Activated naive CD4-positive, alpha-beta T cell treated with anti-CD3 and anti-CD28 coated beads, Interleukin-2, amount 50 U/mL, for 24 hours (primary cell): ENCODE measurements at regions not wholly inside any gene's neighbourhood (a gene's known extent, or its start where the extent isn't known, plus 50 kb on each side); places are given as distances from the start of the nearest gene placed in this dataset.

ENCODE experiments used
- H3K27ac Mint-ChIP-seq: one replicate; pipeline ENCODE4 v1.8.0; 2021; ENCODE audit warnings: mild to moderate bottlenecking, mixed read lengths
- H3K27me3 Mint-ChIP-seq: one replicate; pipeline ENCODE4 v1.8.0; 2021; ENCODE audit warnings: mixed read lengths
- H3K36me3 Mint-ChIP-seq: one replicate; pipeline ENCODE4 v1.8.0; 2021; ENCODE audit warnings: mixed read lengths
- H3K4me1 Mint-ChIP-seq: one replicate; pipeline ENCODE4 v1.8.0; 2021; ENCODE audit warnings: mixed read lengths
- H3K4me3 Mint-ChIP-seq: one replicate; pipeline ENCODE4 v1.8.0; 2021; ENCODE audit warnings: mild to moderate bottlenecking, mixed read lengths
- H3K9me3 Mint-ChIP-seq: one replicate; pipeline ENCODE4 v1.8.0; 2021; ENCODE audit warnings: mixed read lengths

GRCh38 chr14:98573082-98573481, 698.9 kb downstream of the BCL11B start:
- Mint-ChIP-seq H3K27ac (no peak overlapping the region), H3K27me3 (no peaks in the 10 kb centered on the region), H3K36me3 (peaks cover 2% of the 10 kb centered on the region), H3K4me1 (peaks cover 5% of the 10 kb centered on the region), H3K4me3 (no peak overlapping the region), H3K9me3 (peaks cover 4% of the 10 kb centered on the region)

DNA sequence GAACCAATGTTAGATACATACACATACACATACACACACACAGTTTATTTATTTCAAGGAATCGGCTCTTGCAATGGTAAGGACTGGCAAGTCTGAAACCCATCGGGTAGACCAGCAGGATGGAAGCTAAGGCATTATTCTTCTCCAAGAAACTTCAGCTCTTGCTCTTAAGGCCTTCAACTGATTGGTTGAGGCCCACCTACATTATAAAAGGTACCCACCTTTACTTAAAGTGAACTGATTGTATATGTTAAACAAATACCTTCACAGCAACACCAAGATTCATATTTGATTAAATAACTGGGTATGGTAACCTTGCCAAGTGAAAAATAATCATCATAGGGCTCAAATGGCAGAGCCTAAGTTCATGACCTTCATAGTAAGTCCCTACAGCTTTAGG, 695.5 kb downstream of the BCL11B start:
- Mint-ChIP-seq H3K27ac (no peak overlapping the region), H3K4me3 (no peak overlapping the region), H3K4me1 (no peaks in the 10 kb centered on the region), H3K36me3 (no peaks in the 10 kb centered on the region), H3K9me3 (peaks cover 4% of the 10 kb centered on the region), H3K27me3 (no peaks in the 10 kb centered on the region)

DNA sequence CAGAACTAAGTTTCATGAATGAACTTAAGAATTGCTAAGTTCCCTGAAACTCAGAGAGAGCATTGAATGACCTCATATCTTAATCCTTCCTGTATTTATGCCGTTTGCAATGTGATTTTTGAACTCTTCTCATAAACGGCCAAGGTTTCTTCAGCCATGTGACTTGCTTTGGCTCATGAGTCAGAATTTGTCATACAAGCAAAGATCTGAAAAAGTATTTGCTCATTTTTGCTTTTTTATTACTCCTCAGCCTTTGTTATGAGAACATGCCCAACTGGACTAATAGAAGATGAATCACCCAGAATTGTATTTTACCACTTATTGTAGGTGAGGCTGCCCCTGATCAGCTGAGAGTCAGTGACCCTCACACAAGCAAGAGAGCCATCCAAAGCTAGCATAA, 693.8 kb downstream of the BCL11B start:
- no peak overlapping the region for H3K27ac Mint-ChIP-seq
- no peak overlapping the region for H3K4me3 Mint-ChIP-seq
- H3K9me3 Mint-ChIP-seq = peaks cover 4% of the 10 kb centered on the region
- no peaks in the 10 kb centered on the region for H3K4me1 Mint-ChIP-seq
- peaks cover 2% of the 10 kb centered on the region for H3K36me3 Mint-ChIP-seq
- H3K27me3 Mint-ChIP-seq = no peaks in the 10 kb centered on the region

GRCh38 chr14:98579140-98579539, 692.9 kb downstream of the BCL11B start:
- Mint-ChIP-seq H3K27ac (no peak overlapping the region), H3K9me3 (peaks cover 4% of the 10 kb centered on the region), H3K36me3 (peaks cover 2% of the 10 kb centered on the region), H3K4me1 (no peaks in the 10 kb centered on the region), H3K27me3 (no peaks in the 10 kb centered on the region), H3K4me3 (no peak overlapping the region)

GRCh38 chr14:98580131-98580678, 691.8 kb downstream of the BCL11B start:
- H3K27ac Mint-ChIP-seq = no peak overlapping the region
- peaks cover 2% of the 10 kb centered on the region for H3K36me3 Mint-ChIP-seq
- peaks cover 4% of the 10 kb centered on the region for H3K9me3 Mint-ChIP-seq
- H3K4me3 Mint-ChIP-seq = no peak overlapping the region
- no peaks in the 10 kb centered on the region for H3K4me1 Mint-ChIP-seq
- H3K27me3 Mint-ChIP-seq = no peaks in the 10 kb centered on the region

DNA sequence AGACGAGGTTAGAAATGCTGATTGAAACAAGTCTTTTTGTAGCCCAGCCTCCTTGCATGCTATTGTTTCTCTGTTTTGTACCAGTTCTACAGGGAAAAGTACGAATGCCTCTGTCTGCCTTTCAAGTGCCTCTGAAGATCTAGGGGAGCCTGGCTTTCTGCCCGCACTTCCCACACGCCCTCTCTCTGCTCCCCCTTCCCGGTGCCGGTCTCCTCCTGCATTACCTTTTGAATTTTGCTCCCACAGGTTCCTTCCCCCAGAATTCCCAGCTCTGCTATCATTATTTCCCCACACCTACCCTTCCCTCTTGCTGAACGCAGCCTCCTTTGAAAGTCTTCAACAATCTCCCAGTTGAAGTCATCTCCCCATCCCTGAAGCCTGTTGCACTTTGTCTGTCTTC, 689.7 kb downstream of the BCL11B start:
- no peaks in the 10 kb centered on the region for H3K4me1 Mint-ChIP-seq
- no peaks in the 10 kb centered on the region for H3K27me3 Mint-ChIP-seq
- no peak overlapping the region for H3K4me3 Mint-ChIP-seq
- H3K36me3 Mint-ChIP-seq = peaks cover 2% of the 10 kb centered on the region
- H3K27ac Mint-ChIP-seq = no peak overlapping the region
- no peaks in the 10 kb centered on the region for H3K9me3 Mint-ChIP-seq

- Mint-ChIP-seq H3K4me1 (no peaks in the 10 kb centered on the region), H3K27ac (no peak overlapping the region), H3K9me3 (no peaks in the 10 kb centered on the region), H3K4me3 (no peak overlapping the region), H3K36me3 (no peaks in the 10 kb centered on the region), H3K27me3 (no peaks in the 10 kb centered on the region)
These were observed 680.8 kb downstream of the BCL11B start for GRCh38 chr14:98591161-98591560.

GRCh38 chr14:98592611-98593170, 679.3 kb downstream of the BCL11B start:
- Mint-ChIP-seq H3K27me3 (no peaks in the 10 kb centered on the region), H3K4me1 (no peaks in the 10 kb centered on the region), H3K36me3 (no peaks in the 10 kb centered on the region), H3K27ac (no peak overlapping the region), H3K4me3 (no peak overlapping the region), H3K9me3 (no peaks in the 10 kb centered on the region)

GRCh38 chr14:98593361-98593761, 678.6 kb downstream of the BCL11B start:
- Mint-ChIP-seq H3K27ac (no peak overlapping the region), H3K9me3 (no peaks in the 10 kb centered on the region), H3K4me3 (no peak overlapping the region), H3K36me3 (no peaks in the 10 kb centered on the region), H3K4me1 (no peaks in the 10 kb centered on the region), H3K27me3 (no peaks in the 10 kb centered on the region)

DNA sequence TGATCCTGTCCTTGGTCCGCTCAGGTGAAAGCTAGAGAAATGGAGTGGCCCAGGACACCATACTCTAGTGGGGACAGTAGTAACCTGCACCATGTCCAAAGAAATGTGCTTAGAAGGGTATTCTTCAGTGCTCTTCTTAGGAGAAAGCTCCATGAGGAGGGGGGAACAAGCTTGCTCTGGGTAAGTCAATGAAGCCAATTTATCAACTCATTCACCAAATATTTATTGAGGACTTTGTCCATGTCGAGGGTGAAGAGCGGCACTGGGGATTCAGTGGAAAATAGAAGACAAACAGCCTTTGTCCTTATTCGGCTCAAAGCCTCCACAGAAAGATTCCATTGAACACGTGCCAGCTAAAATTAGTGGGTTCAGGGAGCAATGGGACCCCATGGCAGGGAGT, 677.8 kb downstream of the BCL11B start:
- H3K9me3 Mint-ChIP-seq = no peaks in the 10 kb centered on the region
- no peaks in the 10 kb centered on the region for H3K27me3 Mint-ChIP-seq
- no peak overlapping the region for H3K4me3 Mint-ChIP-seq
- H3K27ac Mint-ChIP-seq = no peak overlapping the region
- no peaks in the 10 kb centered on the region for H3K4me1 Mint-ChIP-seq
- no peaks in the 10 kb centered on the region for H3K36me3 Mint-ChIP-seq

- Mint-ChIP-seq H3K4me3 (no peak overlapping the region), H3K36me3 (no peaks in the 10 kb centered on the region), H3K27ac (no peak overlapping the region), H3K9me3 (no peaks in the 10 kb centered on the region), H3K27me3 (no peaks in the 10 kb centered on the region), H3K4me1 (no peaks in the 10 kb centered on the region)
These were observed 673.4 kb downstream of the BCL11B start for GRCh38 chr14:98598576-98598975.

- H3K27me3 Mint-ChIP-seq = no peaks in the 10 kb centered on the region
- no peaks in the 10 kb centered on the region for H3K9me3 Mint-ChIP-seq
- H3K4me1 Mint-ChIP-seq = no peaks in the 10 kb centered on the region
- no peak overlapping the region for H3K27ac Mint-ChIP-seq
- H3K4me3 Mint-ChIP-seq = no peak overlapping the region
- H3K36me3 Mint-ChIP-seq = no peaks in the 10 kb centered on the region
These were observed 672.9 kb downstream of the BCL11B start for GRCh38 chr14:98599082-98599481.

- Mint-ChIP-seq H3K27ac (peak overlapping the region; percentile 13), H3K27me3 (no peaks in the 10 kb centered on the region), H3K4me3 (no peak overlapping the region), H3K4me1 (no peaks in the 10 kb centered on the region), H3K9me3 (no peaks in the 10 kb centered on the region), H3K36me3 (no peaks in the 10 kb centered on the region)
These were observed 669.0 kb downstream of the BCL11B start for GRCh38 chr14:98602983-98603382.

DNA sequence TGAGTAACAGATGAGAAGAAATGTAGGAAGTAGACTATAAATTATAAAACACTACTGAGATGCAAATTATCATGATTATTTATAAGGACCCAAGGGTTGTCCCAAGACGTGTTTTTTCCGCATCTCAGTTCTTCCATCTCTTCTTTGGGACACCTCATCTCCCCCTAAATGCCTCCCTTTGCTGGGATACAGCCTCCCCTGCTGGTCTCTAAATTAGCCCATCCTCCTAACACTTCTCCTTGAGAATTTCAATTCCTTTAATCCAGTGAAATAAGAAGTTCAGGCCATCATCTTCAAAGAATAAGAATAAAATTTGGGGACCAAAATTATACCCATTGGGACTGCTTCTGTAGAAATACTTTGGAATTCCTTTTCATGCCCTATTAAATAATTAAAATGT, 667.0 kb downstream of the BCL11B start:
- H3K27me3 Mint-ChIP-seq = no peaks in the 10 kb centered on the region
- no peaks in the 10 kb centered on the region for H3K9me3 Mint-ChIP-seq

GRCh38 chr14:98606041-98606640, 665.9 kb downstream of the BCL11B start:
- H3K4me1 Mint-ChIP-seq = peaks cover 16% of the 10 kb centered on the region
- no peak overlapping the region for H3K27ac Mint-ChIP-seq
- no peaks in the 10 kb centered on the region for H3K36me3 Mint-ChIP-seq
- H3K9me3 Mint-ChIP-seq = no peaks in the 10 kb centered on the region
- H3K4me3 Mint-ChIP-seq = no peak overlapping the region
- no peaks in the 10 kb centered on the region for H3K27me3 Mint-ChIP-seq

More for the DNA sequence above, 667.0 kb downstream of the BCL11B start:
- Mint-ChIP-seq H3K27ac (no peak overlapping the region), H3K36me3 (no peaks in the 10 kb centered on the region), H3K4me3 (no peak overlapping the region), H3K4me1 (peaks cover 16% of the 10 kb centered on the region)

DNA sequence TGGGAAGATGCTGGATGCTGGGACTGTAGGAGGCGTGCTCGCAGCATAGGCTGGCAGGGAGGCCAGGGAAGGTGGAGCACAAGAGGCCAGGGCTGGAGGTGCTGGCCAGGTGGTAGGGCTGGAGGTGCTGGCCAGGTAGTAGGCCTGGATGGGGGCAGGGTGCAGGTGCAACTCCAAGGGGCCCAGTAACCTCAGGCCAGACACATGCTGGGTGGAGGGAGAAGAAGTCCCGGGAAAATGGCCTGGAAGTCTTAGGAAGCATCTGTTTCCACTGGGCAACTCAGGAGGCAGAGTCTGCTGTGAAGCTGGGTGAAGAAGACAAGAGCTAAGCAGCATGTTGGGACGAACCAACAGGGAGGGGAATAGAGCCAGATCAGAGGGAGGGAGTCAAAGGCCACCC, 665.2 kb downstream of the BCL11B start:
- Mint-ChIP-seq H3K4me3 (no peak overlapping the region), H3K9me3 (no peaks in the 10 kb centered on the region), H3K4me1 (peaks cover 16% of the 10 kb centered on the region), H3K27ac (peak overlapping the region; percentile 32), H3K27me3 (no peaks in the 10 kb centered on the region), H3K36me3 (no peaks in the 10 kb centered on the region)
